IMR-90 (cell line): ENCODE measurements at regions not wholly inside any gene's neighbourhood (a gene's known extent, or its start where the extent isn't known, plus 50 kb on each side); places are given as distances from the start of the nearest gene placed in this dataset.

ENCODE experiments used
- CHD1 ChIP-seq: IDR thresholded peaks from 2 replicates; pipeline ENCODE4 v1.6.1; 2012; ENCODE audit warnings: low read depth, low read length, improper control_type of control experiment
- TF ChIP-seq, protein P1 (sequence below): conservative IDR thresholded peaks from 2 replicates; pipeline ENCODE4 v1.5.1; 2012; ENCODE audit warnings: mild to moderate bottlenecking, low read depth, low read length, improper control_type of control experiment

- no peak for TF ChIP-seq CHD1
- TF ChIP-seq, protein P1, sequence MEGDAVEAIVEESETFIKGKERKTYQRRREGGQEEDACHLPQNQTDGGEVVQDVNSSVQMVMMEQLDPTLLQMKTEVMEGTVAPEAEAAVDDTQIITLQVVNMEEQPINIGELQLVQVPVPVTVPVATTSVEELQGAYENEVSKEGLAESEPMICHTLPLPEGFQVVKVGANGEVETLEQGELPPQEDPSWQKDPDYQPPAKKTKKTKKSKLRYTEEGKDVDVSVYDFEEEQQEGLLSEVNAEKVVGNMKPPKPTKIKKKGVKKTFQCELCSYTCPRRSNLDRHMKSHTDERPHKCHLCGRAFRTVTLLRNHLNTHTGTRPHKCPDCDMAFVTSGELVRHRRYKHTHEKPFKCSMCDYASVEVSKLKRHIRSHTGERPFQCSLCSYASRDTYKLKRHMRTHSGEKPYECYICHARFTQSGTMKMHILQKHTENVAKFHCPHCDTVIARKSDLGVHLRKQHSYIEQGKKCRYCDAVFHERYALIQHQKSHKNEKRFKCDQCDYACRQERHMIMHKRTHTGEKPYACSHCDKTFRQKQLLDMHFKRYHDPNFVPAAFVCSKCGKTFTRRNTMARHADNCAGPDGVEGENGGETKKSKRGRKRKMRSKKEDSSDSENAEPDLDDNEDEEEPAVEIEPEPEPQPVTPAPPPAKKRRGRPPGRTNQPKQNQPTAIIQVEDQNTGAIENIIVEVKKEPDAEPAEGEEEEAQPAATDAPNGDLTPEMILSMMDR: no peak
Measured at GRCh38 chr13:71967990-71968389, 101.0 kb upstream of the DACH1 start.
